SK-N-MC (cell line): ENCODE measurements at regions not wholly inside any gene's neighbourhood (a gene's known extent, or its start where the extent isn't known, plus 50 kb on each side); places are given as distances from the start of the nearest gene placed in this dataset.

Experiments used
- DNase-seq: peaks from one replicate; pipeline ENCODE4 v3.0.0-alpha.2; 2011; ENCODE audit warnings: low read depth, low spot score
- H3K27ac ChIP-seq: fragments of 200-600 bp; sonication (generic); 2 replicates; pipeline ENCODE4 v1.5.1; 2016; ENCODE audit warnings: mixed run types
- H3K36me3 ChIP-seq: fragments of 200-600 bp; sonication (generic); 2 replicates; pipeline ENCODE4 v1.6.1; 2017; ENCODE audit warnings: antibody characterized with exemption, low read length, mixed read lengths; ENCODE audit not compliant: insufficient read depth
- H3K4me3 ChIP-seq: fragments of 200-600 bp; sonication (generic); 2 replicates; pipeline ENCODE4 v1.5.1; 2016
- H3K9ac ChIP-seq: fragments of 200-600 bp; sonication (generic); 2 replicates; pipeline ENCODE4 v1.8.0; 2017; ENCODE audit warnings: mixed run types, mixed read lengths; ENCODE audit not compliant: insufficient read length
- H3K9me3 ChIP-seq: fragments of 200-600 bp; sonication (generic); 2 replicates; pipeline ENCODE4 v1.6.1; 2017; ENCODE audit warnings: low read depth, mild to moderate bottlenecking, antibody characterized with exemption, low read length, moderate library complexity, mixed read lengths
- EZH2 ChIP-seq: fragments of 200-600 bp; sonication (generic); IDR thresholded peaks from one replicate; pipeline ENCODE4 v1.6.1; 2017; ENCODE audit warnings: antibody characterized with exemption
- FOXP2 ChIP-seq: optimal IDR thresholded peaks from 2 replicates; pipeline ENCODE3; 2011; ENCODE audit warnings: mild to moderate bottlenecking, moderate library complexity; ENCODE audit not compliant: insufficient read depth; ENCODE audit errors: extremely low read length, control extremely low read depth
- POLR2AphosphoS5 ChIP-seq: IDR thresholded peaks from 2 replicates; pipeline ENCODE4 v1.6.1; 2012; ENCODE audit warnings: mild to moderate bottlenecking, low read depth, low read length, borderline replicate concordance

- TF ChIP-seq POLR2AphosphoS5 (no peak), FOXP2 (no peak), EZH2 (no peak)
- Histone ChIP-seq H3K9me3 (no peaks in the 10 kb centered on the region), H3K27ac (no peak overlapping the region), H3K9ac (no peak overlapping the region), H3K36me3 (no peaks in the 10 kb centered on the region), H3K4me3 (no peak overlapping the region)
- DNase-seq = no peak
Measured at GRCh38 chr3:79886204-79886603, 118.4 kb upstream of the ROBO1 start.

GRCh38 chr3:79885407-79885806 is 117.6 kb upstream of the ROBO1 start:
- Histone ChIP-seq H3K9ac (no peak overlapping the region), H3K4me3 (no peak overlapping the region), H3K9me3 (no peaks in the 10 kb centered on the region), H3K36me3 (no peaks in the 10 kb centered on the region), H3K27ac (no peak overlapping the region)
- TF ChIP-seq EZH2 = no peak
- TF ChIP-seq POLR2AphosphoS5 = no peak
- no peak for TF ChIP-seq FOXP2
- no peak for DNase-seq

- H3K27ac ChIP-seq = no peak overlapping the region
- TF ChIP-seq EZH2 (no peak), FOXP2 (no peak), POLR2AphosphoS5 (no peak)
- no peak for DNase-seq
Measured at GRCh38 chr3:79884354-79884753, 116.6 kb upstream of the ROBO1 start.

GRCh38 chr3:79881431-79881830 is 113.6 kb upstream of the ROBO1 start:
- Histone ChIP-seq H3K27ac (no peak overlapping the region), H3K36me3 (no peaks in the 10 kb centered on the region), H3K4me3 (no peak overlapping the region), H3K9me3 (no peaks in the 10 kb centered on the region), H3K9ac (no peak overlapping the region)
- TF ChIP-seq FOXP2 (no peak), POLR2AphosphoS5 (no peak)
- no peak for DNase-seq

More at GRCh38 chr3:79884354-79884753, 116.6 kb upstream of the ROBO1 start:
- H3K9me3 ChIP-seq = no peaks in the 10 kb centered on the region
- no peak overlapping the region for H3K9ac ChIP-seq
- H3K4me3 ChIP-seq = no peak overlapping the region
- H3K36me3 ChIP-seq = no peaks in the 10 kb centered on the region

GRCh38 chr3:79878708-79879107 is 110.9 kb upstream of the ROBO1 start:
- Histone ChIP-seq H3K27ac (no peak overlapping the region), H3K4me3 (no peak overlapping the region), H3K9me3 (no peaks in the 10 kb centered on the region), H3K36me3 (no peaks in the 10 kb centered on the region), H3K9ac (no peak overlapping the region)
- DNase-seq = no peak
- TF ChIP-seq EZH2 (no peak), POLR2AphosphoS5 (no peak), FOXP2 (no peak)

GRCh38 chr3:79874646-79875045 is 106.8 kb upstream of the ROBO1 start:
- Histone ChIP-seq H3K4me3 (no peak overlapping the region), H3K9ac (no peak overlapping the region), H3K27ac (no peak overlapping the region), H3K36me3 (no peaks in the 10 kb centered on the region), H3K9me3 (no peaks in the 10 kb centered on the region)
- no peak for DNase-seq
- no peak for TF ChIP-seq FOXP2
- no peak for TF ChIP-seq POLR2AphosphoS5
- no peak for TF ChIP-seq EZH2

GRCh38 chr3:79872483-79872882 is 104.7 kb upstream of the ROBO1 start:
- TF ChIP-seq POLR2AphosphoS5 (no peak), EZH2 (no peak), FOXP2 (no peak)
- no peak overlapping the region for H3K27ac ChIP-seq

GRCh38 chr3:79871656-79872055 is 103.9 kb upstream of the ROBO1 start:
- no peak overlapping the region for H3K27ac ChIP-seq
- no peaks in the 10 kb centered on the region for H3K36me3 ChIP-seq
- no peak for DNase-seq
- H3K9ac ChIP-seq = no peak overlapping the region
- no peak overlapping the region for H3K4me3 ChIP-seq
- no peaks in the 10 kb centered on the region for H3K9me3 ChIP-seq
- TF ChIP-seq FOXP2 = no peak
- TF ChIP-seq EZH2 = no peak
- TF ChIP-seq POLR2AphosphoS5 = no peak

More at GRCh38 chr3:79872483-79872882, 104.7 kb upstream of the ROBO1 start:
- no peak for DNase-seq
- Histone ChIP-seq H3K36me3 (no peaks in the 10 kb centered on the region), H3K4me3 (no peak overlapping the region), H3K9me3 (no peaks in the 10 kb centered on the region), H3K9ac (no peak overlapping the region)

- Histone ChIP-seq H3K9ac (no peak overlapping the region), H3K36me3 (no peaks in the 10 kb centered on the region), H3K27ac (no peak overlapping the region), H3K4me3 (no peak overlapping the region), H3K9me3 (no peaks in the 10 kb centered on the region)
- TF ChIP-seq EZH2 (no peak), POLR2AphosphoS5 (no peak), FOXP2 (no peak)
- no peak for DNase-seq
Measured at GRCh38 chr3:79870313-79870620, 102.5 kb upstream of the ROBO1 start.
